ENCODE measurements at regions not wholly inside any gene's neighbourhood (a gene's known extent, or its start where the extent isn't known, plus 50 kb on each side); places are given as distances from the start of the nearest gene placed in this dataset.
A peak's percentile ranks its signal among the peaks of the same experiment; 100 is the strongest.

- TF ChIP-seq RXRA (IDR thresholded peaks at IDR 0.05; ENCODE audit: borderline replicate concordance, low read depth) (no peak), NRF1 (IDR thresholded peaks at IDR 0.05; ENCODE audit: low read depth, low read length) (no peak), JUND (IDR thresholded peaks at IDR 0.05) (no peak), FOXM1 (IDR thresholded peaks at IDR 0.05; ENCODE audit: low read depth) (no peak), MAX (IDR thresholded peaks at IDR 0.05; ENCODE audit: low read depth) (no peak), RAD21 (IDR thresholded peaks at IDR 0.05; ENCODE audit: low read length) (no peak), RCOR1 (IDR thresholded peaks at IDR 0.05; ENCODE audit: low read length) (no peak), TCF12 (IDR thresholded peaks at IDR 0.05) (no peak)
Measured at GRCh38 chr5:68531970-68532369, 316.4 kb downstream of the PIK3R1 start (continued).

GRCh38 chr5:68533051-68533450, 317.5 kb downstream of the PIK3R1 start:
- WGBS (ENCODE audit: low lambda C conversion rate) = 70% methylated on average over 2 of the region's 2 CpGs
- Histone ChIP-seq H3K4me2 (no peak overlapping the region), H3F3A (replicated peaks; ENCODE audit: insufficient read depth) (peaks cover 6% of the 10 kb centered on the region), H3K27me3 (ENCODE audit: insufficient read depth) (no peaks in the 10 kb centered on the region), H3K4me3 (ENCODE audit: low read depth in 2 of 2, low read length in 1 of 2) (no peak overlapping the region), H3K9me3 (no peaks in the 10 kb centered on the region), H3K9ac (no peak overlapping the region), H4K20me1 (ENCODE audit: insufficient read depth) (no peaks in the 10 kb centered on the region), H3K4me1 (ENCODE audit: control insufficient read depth in 1 of 2, insufficient read depth in 2 of 2, low read depth in 1 of 2, low read length in 1 of 2) (peaks cover 11 to 24% of the 10 kb centered on the region in 2 experiments; a peak in 3 of 4 replicates), H3K79me2 (ENCODE audit: insufficient read depth) (no peaks in the 10 kb centered on the region), H2AFZ (ENCODE audit: low read depth) (no peak overlapping the region), H3K27ac (ENCODE audit: low read depth in 2 of 2, low read length in 1 of 2) (peak overlapping the region in 1 of 2 experiments; percentile 99; a peak in 3 of 4 replicates), H3K9me2 (no peaks in the 10 kb centered on the region), H3K36me3 (replicated peaks in 1 of 2; ENCODE audit: control insufficient read depth in 1 of 2, insufficient read depth in 2 of 2, low read length in 1 of 2) (no peaks in the 10 kb centered on the region)
- DNase-seq = no peak
- ChIA-PET CTCF (interaction anchor here (0.7 to 3.4 kb wide), 2 partner anchors 9 to 246 kb away, joined by 4 to 17 read pairs; no protein-coding TSS in a partner anchor), POLR2A (no interaction called here)
- TF ChIP-seq PBX3 (IDR thresholded peaks at IDR 0.05) (no peak), RCOR1 (IDR thresholded peaks at IDR 0.05; ENCODE audit: low read length) (no peak), RXRA (IDR thresholded peaks at IDR 0.05; ENCODE audit: borderline replicate concordance, low read depth) (no peak)

GRCh38 chr5:68533571-68534084, 318.1 kb downstream of the PIK3R1 start:
- Histone ChIP-seq H3K9ac (no peak overlapping the region), H3K9me3 (no peaks in the 10 kb centered on the region), H3K4me2 (no peak overlapping the region), H4K20me1 (ENCODE audit: insufficient read depth) (no peaks in the 10 kb centered on the region), H3K4me1 (ENCODE audit: control insufficient read depth in 1 of 2, insufficient read depth in 2 of 2, low read depth in 1 of 2, low read length in 1 of 2) (peaks cover 11 to 24% of the 10 kb centered on the region in 2 experiments; a peak in 3 of 4 replicates), H3K36me3 (replicated peaks in 1 of 2; ENCODE audit: control insufficient read depth in 1 of 2, insufficient read depth in 2 of 2, low read length in 1 of 2) (no peaks in the 10 kb centered on the region), H3K27me3 (ENCODE audit: insufficient read depth) (no peaks in the 10 kb centered on the region), H3F3A (replicated peaks; ENCODE audit: insufficient read depth) (peaks cover 6% of the 10 kb centered on the region), H2AFZ (ENCODE audit: low read depth) (no peak overlapping the region), H3K27ac (ENCODE audit: low read depth in 2 of 2, low read length in 1 of 2) (peak overlapping the region in 1 of 2 experiments; percentile 99; a peak in 2 of 4 replicates), H3K9me2 (no peaks in the 10 kb centered on the region), H3K4me3 (ENCODE audit: low read depth in 2 of 2, low read length in 1 of 2) (no peak overlapping the region), H3K79me2 (ENCODE audit: insufficient read depth) (no peaks in the 10 kb centered on the region)
- WGBS (ENCODE audit: low lambda C conversion rate) = 36% methylated on average over 5 of the region's 5 CpGs
- ChIA-PET CTCF (interaction anchor here (0.7 to 3.4 kb wide), 3 partner anchors 10 to 801 kb away, joined by 3 to 17 read pairs (median 4); no protein-coding TSS in a partner anchor), POLR2A (no interaction called here)
- DNase-seq = peak; percentile 61
- TF ChIP-seq NFIC (IDR thresholded peaks at IDR 0.05; ENCODE audit: borderline replicate concordance) (no peak), SMC3 (IDR thresholded peaks at IDR 0.05; ENCODE audit: low read depth, low read length) (no peak), MAX (IDR thresholded peaks at IDR 0.05; ENCODE audit: low read depth) (no peak), CHD2 (IDR thresholded peaks at IDR 0.05; ENCODE audit: low read length, partially characterized antibody) (peak; percentile 82), PBX3 (IDR thresholded peaks at IDR 0.05) (no peak), RCOR1 (IDR thresholded peaks at IDR 0.05; ENCODE audit: low read length) (peak; percentile 77; the same call in 1 of the 2 replicates), FOSL2 (IDR thresholded peaks at IDR 0.05; ENCODE audit: borderline replicate concordance, low read depth) (no peak), EP300 (IDR thresholded peaks at IDR 0.05; ENCODE audit: borderline replicate concordance in 1 of 2, low read depth in 1 of 2, low read length in 1 of 2) (peak in 1 of 2 experiments; percentile 96; a peak in 2 of 4 replicates), RAD21 (IDR thresholded peaks at IDR 0.05; ENCODE audit: low read length) (peak; percentile 38), FOXM1 (IDR thresholded peaks at IDR 0.05; ENCODE audit: low read depth) (no peak), CTCF (IDR thresholded peaks at IDR 0.05) (no peak), GATA2 (CRISPR knock-in tag; IDR thresholded peaks at IDR 0.05) (peak; percentile 94), TCF12 (IDR thresholded peaks at IDR 0.05) (peak; percentile 47), FOXJ3 (CRISPR knock-in tag; IDR thresholded peaks at IDR 0.05) (peak; percentile 77), IRF3 (IDR thresholded peaks at IDR 0.05; ENCODE audit: low read depth, low read length) (no peak), RXRA (IDR thresholded peaks at IDR 0.05; ENCODE audit: borderline replicate concordance, low read depth) (no peak), EZH2phosphoT487 (IDR thresholded peaks at IDR 0.05; ENCODE audit: borderline replicate concordance, low read depth) (no peak)
